Peyer's patch (tissue), 4 donors: ENCODE measurements at regions not wholly inside any gene's neighbourhood (a gene's known extent, or its start where the extent isn't known, plus 50 kb on each side); places are given as distances from the start of the nearest gene placed in this dataset.

Source experiments
- DNase-seq, 3 donors: peaks; one replicate each; pipeline ENCODE4 v3.0.0-alpha.2; 2017 to 2019
- H3K27ac ChIP-seq, 4 donors: fragments of 200-600 bp; sonication (generic); one replicate each; pipeline ENCODE4 v1.5.1; 2016 to 2019
- H3K27me3 ChIP-seq, 2 donors: fragments of 200-600 bp; sonication (generic); one replicate each; pipeline ENCODE4 v1.5.1; 2019
- H3K36me3 ChIP-seq, 3 donors: fragments of 200-600 bp; sonication (generic); one replicate each; pipeline ENCODE4 v1.5.1; 2016 to 2019
- H3K4me1 ChIP-seq, 4 donors: fragments of 200-600 bp; sonication (generic); one replicate each; pipeline ENCODE4 v1.5.1; 2016 to 2019
- H3K4me3 ChIP-seq, 4 donors: fragments of 200-600 bp; sonication (generic); 1 replicate in 3 of 4; 2 replicates in 1 of 4; pipeline ENCODE4 v1.5.1; 2016 to 2019; ENCODE audit warnings: mild to moderate bottlenecking in 1 of 4
- H3K9me3 ChIP-seq, 4 donors: fragments of 200-600 bp; sonication (generic); one replicate each; pipeline ENCODE4 v1.5.1; 2016 to 2019; ENCODE audit warnings: mild to moderate bottlenecking in 1 of 4
- CTCF ChIP-seq, 6 experiments: fragments of 450-650 bp in 4 of 6; fragments of 200-600 bp in 2 of 6; sonication (generic) in 1 of 6; IDR thresholded peaks; one replicate each; pipeline ENCODE4 v1.5.1; 2017 to 2019; ENCODE audit warnings: antibody characterized with exemption in 6 of 6, mild to moderate bottlenecking in 3 of 6, moderate library complexity in 1 of 6
- POLR2A ChIP-seq, 2 donors: fragments of 450-650 bp; IDR thresholded peaks; one replicate each; pipeline ENCODE4 v1.5.1; 2017; ENCODE audit warnings: antibody characterized with exemption in 2 of 2, mild to moderate bottlenecking in 2 of 2, moderate library complexity in 2 of 2

- Histone ChIP-seq H3K27ac (no peak overlapping the region), H3K27me3 (no peaks in the 10 kb centered on the region), H3K4me1 (no peaks in the 10 kb centered on the region), H3K36me3 (no peaks in the 10 kb centered on the region), H3K9me3 (no peaks in the 10 kb centered on the region), H3K4me3 (no peak overlapping the region)
- DNase-seq, result no peak
- TF ChIP-seq POLR2A (IDR thresholded peaks at IDR 0.05), result no peak
- no peak for TF ChIP-seq CTCF (IDR thresholded peaks at IDR 0.05)
Observed at GRCh38 chr18:27731211-27731610, 445.7 kb downstream of the CDH2 start.

GRCh38 chr18:27728659-27729058, 448.3 kb downstream of the CDH2 start:
- Histone ChIP-seq H3K36me3 (no peaks in the 10 kb centered on the region), H3K27ac (no peak overlapping the region), H3K4me1 (no peaks in the 10 kb centered on the region), H3K27me3 (no peaks in the 10 kb centered on the region), H3K9me3 (no peaks in the 10 kb centered on the region), H3K4me3 (no peak overlapping the region)
- DNase-seq, result no peak
- TF ChIP-seq CTCF (IDR thresholded peaks at IDR 0.05), result no peak

GRCh38 chr18:27724362-27724761, 452.6 kb downstream of the CDH2 start:
- Histone ChIP-seq H3K27ac (no peak overlapping the region), H3K27me3 (no peaks in the 10 kb centered on the region), H3K9me3 (no peaks in the 10 kb centered on the region), H3K4me3 (no peak overlapping the region), H3K4me1 (no peaks in the 10 kb centered on the region), H3K36me3 (no peaks in the 10 kb centered on the region)
- TF ChIP-seq POLR2A (IDR thresholded peaks at IDR 0.05) (no peak), CTCF (IDR thresholded peaks at IDR 0.05) (no peak)
- DNase-seq, result no peak

GRCh38 chr18:27723168-27723567, 453.8 kb downstream of the CDH2 start:
- no peak overlapping the region for H3K4me3 ChIP-seq
- H3K4me1 ChIP-seq, result no peaks in the 10 kb centered on the region
- no peaks in the 10 kb centered on the region for H3K9me3 ChIP-seq
- no peak for TF ChIP-seq CTCF (IDR thresholded peaks at IDR 0.05)
- no peak for TF ChIP-seq POLR2A (IDR thresholded peaks at IDR 0.05)
- no peaks in the 10 kb centered on the region for H3K27me3 ChIP-seq
- no peak for DNase-seq
- no peak overlapping the region for H3K27ac ChIP-seq
- no peaks in the 10 kb centered on the region for H3K36me3 ChIP-seq

- H3K27ac ChIP-seq, result no peak overlapping the region
- no peaks in the 10 kb centered on the region for H3K4me1 ChIP-seq
- DNase-seq, result no peak
- H3K9me3 ChIP-seq, result no peaks in the 10 kb centered on the region
- no peak for TF ChIP-seq CTCF (IDR thresholded peaks at IDR 0.05)
- TF ChIP-seq POLR2A (IDR thresholded peaks at IDR 0.05), result no peak
- H3K4me3 ChIP-seq, result no peak overlapping the region
- H3K36me3 ChIP-seq, result no peaks in the 10 kb centered on the region
- no peaks in the 10 kb centered on the region for H3K27me3 ChIP-seq
Observed at GRCh38 chr18:27719680-27720079, 457.2 kb downstream of the CDH2 start.

- Histone ChIP-seq H3K9me3 (no peaks in the 10 kb centered on the region), H3K27ac (no peak overlapping the region), H3K4me3 (no peak overlapping the region), H3K4me1 (no peaks in the 10 kb centered on the region), H3K27me3 (no peaks in the 10 kb centered on the region), H3K36me3 (no peaks in the 10 kb centered on the region)
- DNase-seq, result no peak
- TF ChIP-seq CTCF (IDR thresholded peaks at IDR 0.05), result no peak
- TF ChIP-seq POLR2A (IDR thresholded peaks at IDR 0.05), result no peak
Observed at GRCh38 chr18:27717816-27718215, 459.1 kb downstream of the CDH2 start.
